ENCODE measurements at regions not wholly inside any gene's neighbourhood (a gene's known extent, or its start where the extent isn't known, plus 50 kb on each side); places are given as distances from the start of the nearest gene placed in this dataset.
"Not testable (repeated sequence)": the region's sequence is repeated elsewhere in the genome, so short reads cannot be mapped to it uniquely, and the experiment has no call there.

- not testable (repeated sequence) for TF ChIP-seq CTCF, POLR2A (IDR thresholded peaks at IDR 0.05)
Observed at GRCh38 chr16:61091300-61091699, 944.9 kb downstream of the CDH8 start.
